HG03575 (cell line): ENCODE measurements at regions not wholly inside any gene's neighbourhood (a gene's known extent, or its start where the extent isn't known, plus 50 kb on each side); places are given as distances from the start of the nearest gene placed in this dataset.

Source experiments
- ATAC-seq: cut with Tn5 transposase; IDR thresholded peaks from one replicate; pipeline ENCODE4 v1.9.1; 2021; ENCODE audit not compliant: unreplicated experiment, insufficient number of reproducible peaks, low FRiP score; ENCODE audit errors: extremely low read depth

DNA sequence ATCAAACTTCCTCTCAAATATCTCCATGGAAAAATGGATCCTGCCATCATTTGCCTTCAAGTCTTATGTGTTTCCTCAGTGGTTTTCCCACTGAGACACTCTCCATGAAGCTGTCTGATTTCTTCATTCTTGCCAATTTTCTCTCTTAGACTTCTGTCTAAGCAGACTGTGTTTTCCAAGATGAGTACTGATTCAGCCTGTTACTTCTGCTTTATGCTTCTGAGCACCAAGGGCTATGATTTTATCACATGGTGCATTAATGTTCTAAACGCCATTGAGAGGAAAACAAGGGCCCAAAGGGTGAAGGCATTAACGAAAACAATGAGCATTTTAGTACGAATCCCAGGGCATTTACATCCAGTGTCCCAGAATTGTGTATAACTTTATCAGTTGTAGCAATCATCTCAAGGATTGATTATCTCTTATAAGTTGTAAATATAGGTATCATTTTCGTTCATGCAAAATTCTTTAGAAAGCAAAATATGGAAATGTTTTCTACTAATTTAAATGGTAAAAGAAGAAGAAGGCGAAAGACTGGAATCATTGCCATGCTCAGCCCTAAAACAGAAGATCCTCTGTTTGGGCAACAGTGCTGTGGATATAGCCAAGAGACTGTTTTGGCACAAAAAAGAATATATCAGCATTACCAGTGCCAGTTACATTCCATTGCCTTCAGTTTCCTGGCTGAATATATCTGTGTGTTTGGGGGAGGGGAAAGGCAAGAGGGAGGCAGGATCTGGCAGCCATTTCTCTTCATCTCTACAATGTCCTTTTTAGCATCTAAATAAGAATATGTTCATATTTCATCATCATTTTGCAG is 537.6 kb downstream of the ANXA1 start:
- ATAC-seq = no peak

DNA sequence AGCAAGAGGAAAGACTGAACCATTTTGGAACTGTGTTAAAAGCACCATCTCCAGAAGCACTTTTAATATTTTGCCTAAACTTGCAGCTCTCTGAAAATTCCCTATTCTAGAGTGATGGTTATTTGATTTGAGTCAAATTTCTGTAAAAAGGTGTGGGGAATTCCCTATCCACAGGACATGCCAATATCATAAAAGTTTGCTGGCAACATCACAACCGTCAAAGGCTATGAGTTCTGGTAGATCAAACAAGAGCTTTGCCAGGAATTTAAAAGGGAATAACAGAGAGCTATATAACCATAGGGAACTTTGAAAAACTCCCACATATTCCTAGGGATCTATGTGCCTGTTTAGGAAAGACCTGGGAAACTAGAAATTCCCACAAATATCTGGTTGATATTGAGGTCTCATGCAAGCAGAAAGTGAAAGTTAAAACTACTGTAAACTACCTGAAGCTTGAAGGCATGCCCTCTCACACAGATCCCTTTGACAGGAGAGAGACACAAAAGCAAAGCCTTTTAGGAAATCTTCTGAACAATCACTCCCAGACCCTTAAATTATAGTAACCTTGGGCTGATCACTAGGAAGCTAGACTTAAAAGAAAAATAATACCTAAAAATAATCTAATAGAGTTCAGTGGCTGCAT is 549.9 kb downstream of the ANXA1 start:
- ATAC-seq = no peak

GRCh38 chr9:73714294-73714693 is 562.6 kb downstream of the ANXA1 start:
- no peak for ATAC-seq

DNA sequence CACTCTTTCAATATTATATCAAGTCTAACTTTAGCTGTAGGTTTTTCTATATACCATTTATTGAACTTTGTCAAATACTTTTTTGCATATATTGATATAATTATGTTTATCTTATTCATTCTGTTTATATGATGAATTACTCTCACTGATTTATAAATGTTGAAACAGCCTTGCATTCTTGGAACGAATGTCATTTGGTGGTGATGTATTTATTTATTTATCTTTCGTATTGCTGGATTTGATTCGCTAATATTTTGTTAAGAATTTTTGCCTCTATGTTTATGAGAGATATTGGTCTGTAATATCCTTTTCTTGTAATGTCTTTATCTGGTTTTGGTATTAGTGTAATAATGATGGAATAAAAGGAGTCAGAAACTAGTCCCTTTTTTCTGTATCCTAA is 563.9 kb downstream of the ANXA1 start:
- ATAC-seq = no peak

DNA sequence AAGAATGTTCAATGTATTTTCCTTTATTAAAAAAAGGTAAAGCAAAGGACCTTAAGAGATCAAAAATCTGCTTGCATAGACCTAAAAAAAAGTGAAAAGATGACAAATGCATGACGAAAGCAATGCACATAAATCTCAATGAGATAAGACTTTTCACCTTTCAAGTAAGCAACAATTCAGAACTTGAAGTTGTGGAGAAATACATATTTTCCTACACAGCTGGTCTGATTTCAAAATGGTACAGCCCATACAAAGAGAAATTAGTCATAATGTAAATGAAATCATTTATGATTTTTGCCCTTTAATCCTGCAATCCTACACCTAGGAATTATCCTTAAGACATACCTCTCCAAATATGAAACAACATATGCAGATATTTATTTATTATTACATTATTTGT is 568.0 kb downstream of the ANXA1 start:
- ATAC-seq = no peak

- ATAC-seq = no peak
These were observed 568.9 kb downstream of the ANXA1 start for GRCh38 chr9:73720601-73721000.

DNA sequence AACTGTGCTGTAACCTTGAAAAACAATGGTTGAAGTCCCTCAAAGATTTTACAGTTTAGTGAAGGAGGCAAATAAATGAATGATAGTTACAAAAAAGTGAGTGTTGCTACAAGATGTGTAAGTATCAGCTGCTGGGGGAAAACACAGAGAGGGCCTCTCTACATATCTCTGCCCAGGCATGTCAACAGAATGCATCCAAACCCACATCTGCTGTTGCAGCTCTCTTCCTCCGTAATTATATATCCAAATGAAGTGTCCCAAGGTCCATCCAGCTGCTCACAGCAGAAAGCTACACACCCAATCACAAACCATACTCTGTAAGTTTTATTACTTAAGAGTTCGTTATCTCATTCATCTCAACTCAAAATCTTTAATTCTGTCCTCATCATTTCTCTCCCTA is 584.6 kb downstream of the ANXA1 start:
- ATAC-seq = no peak

GRCh38 chr9:73738741-73739530 is 587.3 kb downstream of the ANXA1 start:
- no peak for ATAC-seq

DNA sequence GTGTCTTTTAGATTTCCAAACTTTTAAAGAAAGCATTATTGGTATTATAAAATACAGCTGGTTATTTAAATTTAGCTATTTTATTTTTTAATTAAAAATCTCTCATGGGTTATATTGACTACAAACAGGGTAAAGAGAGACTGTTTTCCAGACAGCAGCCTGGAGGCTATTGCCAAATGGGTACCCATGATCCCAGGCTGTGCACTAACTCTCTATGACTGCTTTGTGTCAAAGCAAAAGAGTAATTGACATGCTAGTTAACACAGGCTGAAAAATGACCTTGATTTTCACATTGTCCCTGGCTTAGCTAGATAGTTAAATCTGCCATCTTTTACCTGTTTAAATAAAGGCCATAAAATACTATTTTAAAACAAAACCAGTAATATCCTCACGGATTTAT is 589.7 kb downstream of the ANXA1 start:
- ATAC-seq = no peak

- no peak for ATAC-seq
These were observed 590.7 kb downstream of the ANXA1 start for GRCh38 chr9:73742412-73742811.

GRCh38 chr9:73743826-73744225 is 592.2 kb downstream of the ANXA1 start:
- ATAC-seq = no peak

DNA sequence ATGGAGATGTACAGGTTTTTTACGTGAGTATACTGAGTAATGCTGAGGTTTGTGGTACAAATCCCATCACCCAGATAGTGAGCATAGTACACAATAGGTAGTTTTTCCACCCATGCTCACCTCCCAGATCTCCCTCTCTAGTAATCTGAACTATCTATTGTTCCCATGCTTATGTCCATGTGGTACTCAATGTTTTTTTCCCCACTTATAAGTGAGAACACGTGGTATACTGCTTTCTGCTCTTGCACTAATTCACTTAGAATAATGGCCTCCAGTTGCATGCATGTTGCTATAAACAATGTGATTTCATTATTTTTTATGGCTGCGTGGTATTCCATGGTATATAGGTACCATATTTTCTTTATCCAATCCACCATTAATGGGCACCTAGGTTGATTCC is 593.9 kb downstream of the ANXA1 start:
- no peak for ATAC-seq

- no peak for ATAC-seq
These were observed 601.5 kb downstream of the ANXA1 start for GRCh38 chr9:73753171-73753570.

- ATAC-seq = no peak
These were observed 610.2 kb downstream of the ANXA1 start for GRCh38 chr9:73761905-73762304.

GRCh38 chr9:73773896-73774295 is 622.2 kb downstream of the ANXA1 start:
- no peak for ATAC-seq

- no peak for ATAC-seq
These were observed 624.1 kb downstream of the ANXA1 start for GRCh38 chr9:73775757-73776156.

GRCh38 chr9:73780916-73781315 is 629.3 kb downstream of the ANXA1 start:
- ATAC-seq = no peak

- no peak for ATAC-seq
These were observed 630.5 kb downstream of the ANXA1 start for GRCh38 chr9:73782166-73782565.

DNA sequence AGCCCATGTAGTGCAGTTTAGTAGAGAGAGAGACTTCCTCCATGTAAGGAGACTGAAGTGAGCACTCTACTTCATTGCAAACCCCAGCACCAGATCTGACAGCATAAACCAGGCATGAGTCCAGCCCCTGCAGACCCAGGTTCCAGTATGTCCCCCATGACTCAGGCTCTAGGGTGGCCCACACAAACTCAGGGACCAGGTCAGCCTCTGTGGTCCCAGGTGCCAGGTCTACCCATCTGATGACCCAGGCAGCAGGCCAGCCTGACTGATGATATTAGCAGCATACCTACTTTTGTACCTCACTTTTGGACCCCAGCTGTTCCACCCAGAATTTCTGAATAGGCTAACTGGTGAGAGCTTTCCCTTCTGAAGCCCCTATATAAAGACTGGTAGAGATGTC is 647.8 kb downstream of the ANXA1 start:
- no peak for ATAC-seq

GRCh38 chr9:73805111-73805510 is 653.4 kb downstream of the ANXA1 start:
- no peak for ATAC-seq
